Fibroblast of lung (primary cell): ENCODE measurements at regions not wholly inside any gene's neighbourhood (a gene's known extent, or its start where the extent isn't known, plus 50 kb on each side); places are given as distances from the start of the nearest gene placed in this dataset.
"Not testable (repeated sequence)": the region's sequence is repeated elsewhere in the genome, so short reads cannot be mapped to it uniquely, and the experiment has no call there.

ENCODE experiments used
- DNase-seq, 2 donors: peaks; one replicate each; pipeline versions ENCODE4 v3.0.0 to v3.0.0-alpha.2; 2010; ENCODE audit warnings: low read depth in 2 of 2
- H2AFZ ChIP-seq: 2 replicates; pipeline ENCODE4 v1.5.1; 2012; ENCODE audit warnings: low read length, control low read depth, inconsistent platforms
- H3K27ac ChIP-seq: 2 replicates; pipeline ENCODE4 v1.5.1; 2011; ENCODE audit warnings: low read length, control low read depth; ENCODE audit not compliant: insufficient read depth
- H3K27me3 ChIP-seq: 2 replicates; pipeline ENCODE4 v1.5.1; 2011; ENCODE audit warnings: mild to moderate bottlenecking, low read length; ENCODE audit not compliant: control insufficient read depth, insufficient read depth
- H3K36me3 ChIP-seq: 2 replicates; pipeline ENCODE4 v1.5.1; 2011; ENCODE audit warnings: low read length; ENCODE audit not compliant: control insufficient read depth, insufficient read depth
- H3K4me1 ChIP-seq: 2 replicates; pipeline ENCODE4 v1.5.1; 2011; ENCODE audit warnings: low read length; ENCODE audit not compliant: control insufficient read depth, insufficient read depth; ENCODE audit errors: extremely low read depth
- H3K4me2 ChIP-seq: 2 replicates; pipeline ENCODE4 v1.5.1; 2011; ENCODE audit warnings: low read length, control low read depth; ENCODE audit not compliant: insufficient read depth; ENCODE audit errors: extremely low read depth
- H3K4me3 ChIP-seq, 4 experiments: fragments of 200-600 bp in 1 of 4; sonication (generic) in 1 of 4; replicated peaks in 1 of 4; 2 replicates each; pipeline ENCODE4 v1.5.1; 2011 to 2016; ENCODE audit warnings: low read length in 4 of 4, low read depth in 3 of 4, mild to moderate bottlenecking in 3 of 4, control low read depth in 2 of 4, inconsistent platforms in 1 of 4, mixed read lengths in 1 of 4; ENCODE audit not compliant: insufficient read depth in 1 of 4; ENCODE audit errors: control extremely low read depth in 1 of 4
- H3K79me2 ChIP-seq: 2 replicates; pipeline ENCODE4 v1.5.1; 2012; ENCODE audit warnings: mild to moderate bottlenecking, low read length, inconsistent platforms; ENCODE audit not compliant: control insufficient read depth, insufficient read depth
- H3K9ac ChIP-seq: 2 replicates; pipeline ENCODE4 v1.5.1; 2011; ENCODE audit warnings: mild to moderate bottlenecking, low read length, control low read depth; ENCODE audit not compliant: insufficient read depth
- H3K9me3 ChIP-seq: 2 replicates; pipeline ENCODE4 v1.5.1; 2012; ENCODE audit warnings: low read depth, low read length; ENCODE audit not compliant: control insufficient read depth, insufficient read depth
- H4K20me1 ChIP-seq: 2 replicates; pipeline ENCODE4 v1.5.1; 2011; ENCODE audit warnings: low read length; ENCODE audit not compliant: control insufficient read depth, insufficient read depth; ENCODE audit errors: extremely low read depth
- CTCF ChIP-seq, 2 donors: IDR thresholded peaks in 1 of 2; conservative IDR thresholded peaks in 1 of 2; 1 replicate in 1 of 2; 2 replicates in 1 of 2; pipeline ENCODE4 v1.5.1; 2011 to 2012; ENCODE audit warnings: low read length in 2 of 2, control low read depth in 1 of 2, inconsistent platforms in 1 of 2, low read depth in 1 of 2, mild to moderate bottlenecking in 1 of 2
- EZH2 ChIP-seq: IDR thresholded peaks from 2 replicates; pipeline ENCODE4 v1.5.1; 2012; ENCODE audit warnings: low read length, control low read depth, mild to moderate bottlenecking; ENCODE audit errors: missing control alignments

GRCh38 chr2:187637771-187638170 lies 83.5 kb upstream of the TFPI start:
- H3K9me3 ChIP-seq, H3K4me1 ChIP-seq, DNase-seq, H3K36me3 ChIP-seq, H3K4me2 ChIP-seq, H3K27me3 ChIP-seq, H4K20me1 ChIP-seq, H3K9ac ChIP-seq, H2AFZ ChIP-seq, H3K4me3 ChIP-seq, H3K27ac ChIP-seq, H3K79me2 ChIP-seq: not testable (repeated sequence)

- H3K4me3 ChIP-seq = no peak overlapping the region
- no peak overlapping the region for H3K4me2 ChIP-seq
- no peaks in the 10 kb centered on the region for H3K27me3 ChIP-seq
- DNase-seq = no peak
- TF ChIP-seq CTCF (conservative IDR thresholded peaks at IDR 0.05 in 1 of 2, IDR thresholded peaks at IDR 0.05 in 1 of 2; ENCODE audit: low read depth in 1 of 2, low read length in 2 of 2) (no peak), EZH2 (no peak)
- no peaks in the 10 kb centered on the region for H3K9me3 ChIP-seq
- no peak overlapping the region for H3K9ac ChIP-seq
- H4K20me1 ChIP-seq = no peaks in the 10 kb centered on the region
- H2AFZ ChIP-seq = no peak overlapping the region
- no peak overlapping the region for H3K27ac ChIP-seq
- H3K4me1 ChIP-seq = no peaks in the 10 kb centered on the region
- no peaks in the 10 kb centered on the region for H3K36me3 ChIP-seq
- no peaks in the 10 kb centered on the region for H3K79me2 ChIP-seq
These were observed 84.6 kb upstream of the TFPI start for GRCh38 chr2:187638840-187639239.

DNA sequence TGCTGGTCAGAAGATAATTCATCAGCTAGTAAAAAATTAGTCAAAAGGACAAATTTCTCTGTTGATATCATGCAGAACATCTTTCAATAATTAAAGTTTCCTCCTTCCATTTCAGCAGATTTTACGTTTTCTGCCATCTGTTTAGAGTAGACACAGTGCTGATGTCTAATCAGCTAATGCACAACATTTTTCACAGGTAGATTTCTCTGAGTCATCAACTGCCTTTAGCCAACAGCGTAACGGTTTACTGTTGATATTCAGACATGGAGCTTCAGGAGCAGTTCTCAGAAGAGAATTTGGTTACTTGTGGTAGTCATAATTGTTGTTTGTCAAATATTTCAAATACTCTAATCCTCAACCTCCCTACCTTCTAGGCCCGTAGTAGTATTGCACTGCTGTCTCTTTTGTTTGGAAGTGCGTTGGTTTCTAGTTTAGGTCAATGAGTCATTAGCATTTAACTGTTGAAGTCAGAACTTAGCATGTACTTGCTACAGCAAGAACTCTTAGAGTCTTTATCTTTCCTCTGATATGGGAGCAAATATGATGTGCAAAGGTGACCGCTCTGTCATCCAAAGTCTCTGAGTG lies 86.8 kb upstream of the TFPI start:
- Histone ChIP-seq H3K4me1 (no peaks in the 10 kb centered on the region), H3K9me3 (no peaks in the 10 kb centered on the region), H3K9ac (no peak overlapping the region), H3K4me3 (no peak overlapping the region), H2AFZ (no peak overlapping the region), H3K27ac (no peak overlapping the region), H3K36me3 (no peaks in the 10 kb centered on the region), H4K20me1 (no peaks in the 10 kb centered on the region), H3K27me3 (no peaks in the 10 kb centered on the region), H3K4me2 (no peak overlapping the region), H3K79me2 (no peaks in the 10 kb centered on the region)
- no peak for TF ChIP-seq EZH2
- no peak for TF ChIP-seq CTCF (conservative IDR thresholded peaks at IDR 0.05 in 1 of 2, IDR thresholded peaks at IDR 0.05 in 1 of 2; ENCODE audit: low read depth in 1 of 2, low read length in 2 of 2)
- peak in 1 of 2 donors; percentile 34 for DNase-seq
